Amygdala (tissue), 56 donors: ENCODE measurements at regions not wholly inside any gene's neighbourhood (a gene's known extent, or its start where the extent isn't known, plus 50 kb on each side); places are given as distances from the start of the nearest gene placed in this dataset.

Source experiments
- DNase-seq, 56 donors: peaks; one replicate each; lab custom pipeline; 2025; lab: John Stamatoyannopoulos, UW

DNA sequence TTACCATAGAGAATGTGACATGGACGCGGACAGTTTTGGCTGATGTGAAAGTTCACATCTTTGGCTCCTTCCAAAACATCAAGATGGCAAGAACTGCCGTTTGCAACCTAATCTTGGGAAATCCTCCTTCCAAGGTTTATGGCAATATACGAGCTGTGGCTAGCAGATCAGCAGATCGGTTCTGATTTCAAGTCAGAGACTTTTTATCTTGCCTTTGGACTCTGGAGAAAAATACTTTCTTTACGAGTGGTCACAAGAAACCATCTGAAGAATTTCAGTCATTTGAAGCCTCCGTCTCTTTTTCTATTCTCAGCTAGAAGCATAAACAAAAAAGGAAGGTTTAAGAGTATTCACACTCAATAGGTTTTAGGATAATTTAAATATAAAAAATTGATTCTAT is 153.5 kb upstream of the MEIS2 start:
- DNase-seq = no peak

DNA sequence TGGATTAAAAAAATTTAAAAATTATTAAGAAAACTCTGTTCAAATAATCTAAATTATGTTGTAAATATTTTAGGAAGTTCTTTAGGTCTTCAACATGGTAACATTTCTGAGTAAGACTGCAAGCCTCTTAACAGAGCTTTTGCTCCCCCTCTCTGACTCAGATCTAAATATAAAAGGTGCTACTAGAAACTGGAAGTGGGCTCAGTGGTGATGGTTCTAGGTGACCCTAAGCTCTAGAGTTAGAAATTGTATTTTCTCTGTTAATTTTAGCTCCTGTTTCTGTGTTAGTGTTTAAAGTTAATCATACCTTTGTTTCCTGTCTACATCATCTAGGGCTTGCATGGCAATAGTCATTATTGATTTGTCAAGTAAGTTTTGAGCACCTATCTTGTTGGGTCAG is 159.9 kb upstream of the MEIS2 start:
- no peak for DNase-seq

DNA sequence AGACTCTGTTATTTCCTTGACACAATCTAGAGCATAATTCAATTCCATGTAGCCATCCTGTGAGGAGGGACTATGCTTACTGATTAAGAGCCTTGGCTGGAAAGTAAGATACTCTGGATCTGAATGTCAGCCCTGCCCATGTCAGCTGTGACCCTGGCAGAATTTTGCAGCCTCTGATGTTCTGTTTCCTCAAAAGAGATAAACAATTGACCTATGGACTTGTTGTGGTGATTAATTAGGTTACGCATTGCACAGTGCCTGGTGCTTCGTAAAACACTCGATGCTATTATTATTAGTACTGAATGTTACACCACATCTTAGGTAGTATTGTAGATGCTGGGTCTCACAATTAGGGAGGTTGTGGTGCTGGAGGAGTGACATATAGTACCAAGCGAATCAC is 161.3 kb upstream of the MEIS2 start:
- no peak for DNase-seq

DNA sequence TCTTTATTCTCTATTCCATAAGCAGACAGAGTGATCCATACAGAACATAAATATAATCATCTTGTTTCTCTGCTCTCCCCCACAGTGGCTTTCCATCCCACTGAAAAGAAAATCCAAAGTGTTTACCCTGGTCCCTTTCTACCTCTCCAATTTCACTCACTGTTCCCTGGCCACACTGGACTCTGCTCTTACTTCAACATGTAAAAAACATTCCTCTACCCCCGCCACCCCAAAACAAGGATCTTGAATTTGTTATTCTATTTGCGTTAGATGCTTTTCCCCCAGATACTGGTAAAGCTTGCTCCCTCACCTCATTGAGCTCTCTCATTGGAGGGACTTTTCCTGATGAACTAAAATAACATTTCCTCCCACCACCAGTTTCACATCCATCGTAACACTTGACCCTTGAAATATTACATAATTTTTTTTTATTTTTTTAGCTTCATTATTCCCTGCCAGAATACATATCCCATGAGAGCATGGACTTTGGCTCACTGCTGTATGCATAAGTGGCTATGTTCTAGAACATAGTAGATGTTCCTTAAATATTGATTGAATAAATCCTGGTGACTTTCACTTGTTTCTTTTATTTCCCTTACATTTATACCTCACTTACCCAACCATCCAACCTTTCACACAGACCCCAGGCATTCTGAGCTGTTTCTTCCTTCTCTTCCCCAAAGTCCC is 162.7 kb upstream of the MEIS2 start:
- DNase-seq = no peak

DNA sequence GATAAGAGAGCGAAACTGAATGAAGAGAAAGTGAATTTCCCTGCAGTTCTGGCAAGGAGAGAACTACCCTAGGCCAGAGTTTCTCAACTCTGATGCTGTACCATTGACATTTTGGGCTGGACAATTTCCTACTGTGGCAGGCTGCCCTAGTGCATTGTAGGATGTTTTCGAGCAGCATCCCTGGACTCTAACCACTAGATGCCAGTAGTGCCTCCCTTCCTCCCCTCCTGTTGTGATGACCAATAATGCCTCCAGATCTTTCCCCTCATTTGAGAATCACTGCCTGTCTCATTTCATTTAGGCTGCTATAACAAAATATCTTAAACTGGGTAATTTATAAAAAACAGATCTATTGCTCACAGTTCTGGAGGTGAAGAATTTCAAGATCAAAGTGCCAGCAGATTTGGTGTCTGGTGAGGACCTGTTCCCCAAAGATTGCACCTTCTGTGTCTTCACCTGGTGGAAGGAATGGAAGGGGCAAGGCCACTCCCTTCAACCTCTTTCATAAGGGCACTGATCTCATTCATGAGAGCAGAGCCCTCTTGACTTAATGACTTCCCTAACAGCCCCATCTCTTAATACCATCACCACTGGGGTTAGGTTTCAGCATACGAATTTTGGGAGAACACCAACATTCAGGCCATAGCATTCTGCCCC is 188.9 kb upstream of the MEIS2 start:
- DNase-seq = peak in 1 of 56 donors; percentile 0

DNA sequence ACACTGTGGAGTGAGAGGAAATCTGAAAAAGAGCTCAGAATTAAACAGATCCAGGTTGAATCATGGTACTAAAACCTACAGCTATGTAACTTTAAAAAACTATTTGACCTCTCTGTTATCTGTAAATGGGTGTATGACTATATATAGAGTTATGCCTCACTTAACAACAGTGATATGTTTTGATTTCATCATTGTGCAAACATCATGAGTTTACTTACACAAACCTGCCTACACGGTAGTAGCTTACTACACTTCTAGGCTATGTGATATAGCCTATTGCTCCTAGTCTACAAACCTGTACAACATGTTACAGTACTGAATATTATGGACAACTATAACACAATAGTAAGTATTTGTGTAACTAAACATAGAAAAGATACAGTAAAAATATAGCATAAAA is 191.6 kb upstream of the MEIS2 start:
- no peak for DNase-seq

DNA sequence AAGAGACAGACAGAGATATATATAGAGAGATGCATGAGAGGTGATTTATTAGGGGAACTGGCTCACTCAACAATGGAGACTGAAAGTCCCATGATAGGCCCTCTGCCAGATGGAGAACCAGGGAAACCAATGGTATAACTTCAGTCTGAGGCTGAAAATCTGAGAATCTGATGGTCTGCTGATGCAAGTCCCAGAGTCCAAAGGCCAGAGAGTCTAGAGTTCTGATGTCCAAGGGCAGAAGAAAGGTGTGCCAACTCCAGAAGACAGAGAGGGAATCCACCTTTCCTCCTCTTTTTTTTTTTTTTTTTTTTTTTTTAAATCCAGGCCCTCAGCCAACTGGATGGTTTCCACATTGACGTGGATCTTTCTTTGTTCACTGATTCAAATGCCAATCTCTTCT is 197.9 kb upstream of the MEIS2 start:
- no peak for DNase-seq

DNA sequence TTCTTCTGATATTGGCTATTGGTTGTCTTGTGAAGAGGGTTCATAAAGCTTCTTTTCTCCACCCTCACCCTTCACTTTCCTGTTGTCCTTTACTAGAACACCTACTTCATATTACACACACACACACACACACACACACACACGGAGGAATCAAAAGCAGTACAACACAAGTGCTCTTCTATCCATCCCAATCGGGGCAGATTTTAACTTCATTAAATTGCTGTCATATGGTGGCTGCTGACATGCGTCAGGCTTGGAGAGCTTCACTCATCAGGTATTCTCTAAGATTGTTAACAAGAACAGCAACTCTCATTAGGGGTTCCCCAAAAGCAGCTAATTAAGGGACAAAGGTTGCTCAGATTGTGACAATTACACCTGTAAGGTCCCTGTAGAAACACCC is 239.1 kb upstream of the MEIS2 start:
- no peak for DNase-seq

DNA sequence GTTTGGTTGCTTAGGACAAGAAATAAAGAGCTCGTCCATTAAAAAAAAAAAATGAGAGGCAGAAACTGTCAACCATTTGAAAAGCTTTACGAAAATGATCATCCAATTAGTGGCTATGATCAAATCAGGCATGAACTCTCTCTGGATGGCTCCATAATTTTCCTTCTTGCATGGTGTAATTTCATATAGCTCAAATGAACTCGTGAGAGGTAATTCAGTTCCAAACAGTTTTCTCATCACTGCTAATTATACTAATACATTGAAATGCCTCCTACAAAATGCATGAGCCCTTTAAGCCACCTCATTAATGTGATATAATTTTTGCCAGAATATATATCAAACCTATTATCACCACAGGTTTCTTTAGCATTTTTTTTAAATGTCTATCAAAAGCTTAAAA is 239.5 kb upstream of the MEIS2 start:
- DNase-seq = no peak

DNA sequence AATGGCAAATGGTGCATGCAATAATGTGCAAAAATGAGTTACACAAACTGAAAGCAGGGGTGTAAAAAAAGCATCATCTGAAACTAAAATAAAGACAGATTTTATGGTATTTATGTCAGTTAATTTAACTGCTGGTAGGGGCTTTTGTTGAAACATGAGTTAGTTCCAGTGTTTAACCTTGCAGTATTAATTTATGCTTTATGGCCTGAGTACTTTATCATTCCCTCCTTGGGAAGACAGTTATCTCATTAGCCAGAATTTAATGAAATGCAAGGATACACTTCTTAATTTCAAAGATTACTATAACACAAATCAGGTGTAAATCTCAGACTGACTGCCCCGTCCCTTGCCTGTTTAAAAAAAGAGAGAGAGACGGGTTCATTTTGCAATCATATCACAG is 240.1 kb upstream of the MEIS2 start:
- no peak for DNase-seq

DNA sequence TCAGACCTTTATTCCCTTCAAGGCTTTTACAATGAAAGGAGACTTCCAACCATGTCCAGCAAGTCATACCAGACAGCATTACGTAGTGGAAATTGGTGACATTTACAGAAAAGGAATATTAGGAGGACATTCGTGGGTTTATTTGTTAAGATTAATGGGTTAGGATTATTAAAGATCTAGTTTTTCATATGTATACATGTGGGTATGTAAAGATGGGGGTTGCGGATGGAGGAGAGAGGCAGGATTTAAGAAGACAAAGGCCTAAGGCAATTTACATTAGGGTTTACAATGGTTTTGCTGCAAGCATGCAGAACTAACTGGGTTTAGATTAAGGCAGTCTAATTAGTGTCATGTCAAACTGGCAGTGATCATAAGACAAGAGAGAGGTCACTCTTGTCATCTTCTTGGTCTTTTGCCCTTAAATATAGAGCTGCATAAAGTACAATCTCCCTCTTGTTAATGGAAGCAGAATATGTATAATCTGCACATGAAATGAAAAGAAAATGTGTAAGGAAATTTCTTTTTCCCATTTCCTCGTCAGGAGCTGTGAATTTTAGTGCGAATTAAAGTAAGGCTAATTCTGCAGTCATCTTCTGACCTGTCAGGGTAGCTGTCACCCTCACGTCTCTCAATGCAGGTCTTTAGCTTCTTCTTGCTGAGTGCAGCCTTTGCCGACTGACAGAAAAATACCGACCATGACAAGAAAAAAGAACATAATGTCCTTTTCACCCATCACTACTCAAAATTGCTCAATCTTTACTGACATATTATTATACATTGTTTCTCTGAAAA is 258.9 kb upstream of the MEIS2 start:
- no peak for DNase-seq

DNA sequence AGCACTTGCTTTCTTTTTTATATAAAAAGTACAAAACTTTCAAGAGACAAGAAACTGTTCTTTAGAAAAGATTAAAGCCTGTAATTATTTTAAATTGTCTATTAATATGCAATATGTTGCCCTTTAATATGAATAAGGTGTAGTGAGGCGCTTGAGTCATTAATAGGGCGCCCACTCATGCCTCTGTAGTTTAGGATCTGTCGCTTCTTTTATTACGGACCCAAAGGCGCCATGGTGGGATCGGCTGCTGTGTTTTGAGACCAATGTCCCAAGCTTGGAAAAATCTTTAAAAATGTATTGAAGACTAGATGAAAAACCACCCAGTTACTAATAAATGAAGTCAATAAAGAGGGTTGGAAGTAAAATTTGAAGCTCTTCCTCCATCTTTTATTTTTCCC is 259.5 kb upstream of the MEIS2 start:
- DNase-seq = no peak

DNA sequence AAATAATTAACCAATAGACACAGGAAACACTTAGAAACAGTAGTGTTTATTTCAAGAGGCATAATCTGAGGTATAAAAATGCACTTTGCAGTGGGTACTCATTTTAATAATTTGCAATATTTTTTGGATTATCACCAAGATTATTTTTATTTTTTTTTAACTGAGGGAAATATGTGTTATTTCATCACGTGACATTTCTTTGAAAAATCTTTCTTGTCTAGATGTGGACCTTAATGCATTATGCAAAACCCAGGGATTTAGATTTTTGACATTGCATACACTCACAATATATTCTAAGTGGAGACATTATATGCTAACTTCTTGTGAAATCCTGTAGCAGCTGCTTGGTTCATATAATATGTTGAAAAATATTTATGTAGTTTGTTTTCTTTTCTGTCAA is 260.4 kb upstream of the MEIS2 start:
- no peak for DNase-seq

DNA sequence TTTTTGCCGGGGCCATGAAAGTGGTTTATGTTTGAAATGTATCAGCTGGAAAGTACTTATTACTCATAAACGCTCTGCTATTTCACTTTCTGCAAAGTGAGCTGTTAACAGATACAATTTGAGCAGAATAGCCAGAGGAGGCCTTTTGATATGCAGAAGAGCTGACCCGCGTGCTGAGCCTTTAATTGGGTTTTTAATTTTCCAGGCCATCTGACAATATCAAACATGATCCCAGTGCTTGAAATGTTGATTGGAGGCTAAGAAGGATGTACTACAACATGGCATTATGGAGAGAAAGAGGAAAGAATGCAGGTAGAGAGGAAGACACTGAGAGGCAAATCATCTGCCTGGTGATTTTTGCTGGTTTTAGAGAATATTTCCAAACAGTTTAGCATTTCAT is 261.3 kb upstream of the MEIS2 start:
- no peak for DNase-seq

DNA sequence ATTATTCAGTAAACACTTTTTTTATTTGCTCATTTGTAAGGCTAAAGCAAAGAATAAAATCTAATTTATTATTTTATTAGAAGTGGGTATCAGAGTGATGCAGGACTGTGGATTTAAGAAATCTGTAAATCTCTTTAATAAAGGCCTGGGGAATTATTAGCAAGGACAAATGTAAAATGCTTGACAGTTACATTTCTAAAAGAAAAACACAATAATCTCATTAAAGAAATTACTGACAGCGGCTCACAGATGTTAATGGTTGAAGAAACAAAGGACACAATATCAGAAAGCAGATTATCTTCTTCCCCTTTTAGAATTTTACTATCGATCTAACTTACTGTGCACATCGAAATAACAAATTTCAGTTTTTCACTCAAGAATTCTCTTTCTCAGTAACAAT is 262.1 kb upstream of the MEIS2 start:
- no peak for DNase-seq

DNA sequence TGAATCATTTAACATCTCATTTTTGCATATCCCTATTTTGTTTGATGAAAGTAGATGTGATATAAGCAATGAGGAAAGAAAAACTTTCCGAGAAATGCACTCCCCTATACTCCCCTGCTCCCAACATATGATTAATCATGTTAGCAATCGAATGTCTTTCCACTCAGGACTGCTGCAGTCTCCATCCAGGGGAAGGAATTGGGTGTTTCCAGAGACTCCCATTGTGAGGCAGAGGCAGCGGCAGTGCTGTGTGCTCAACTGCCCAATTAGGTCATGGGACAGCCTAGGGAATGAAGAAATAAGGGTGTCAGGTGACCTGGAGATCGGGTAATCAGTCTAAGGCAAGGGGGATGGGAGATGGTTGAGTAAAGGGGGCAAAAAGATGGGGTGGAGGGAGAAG is 268.6 kb upstream of the MEIS2 start:
- no peak for DNase-seq

DNA sequence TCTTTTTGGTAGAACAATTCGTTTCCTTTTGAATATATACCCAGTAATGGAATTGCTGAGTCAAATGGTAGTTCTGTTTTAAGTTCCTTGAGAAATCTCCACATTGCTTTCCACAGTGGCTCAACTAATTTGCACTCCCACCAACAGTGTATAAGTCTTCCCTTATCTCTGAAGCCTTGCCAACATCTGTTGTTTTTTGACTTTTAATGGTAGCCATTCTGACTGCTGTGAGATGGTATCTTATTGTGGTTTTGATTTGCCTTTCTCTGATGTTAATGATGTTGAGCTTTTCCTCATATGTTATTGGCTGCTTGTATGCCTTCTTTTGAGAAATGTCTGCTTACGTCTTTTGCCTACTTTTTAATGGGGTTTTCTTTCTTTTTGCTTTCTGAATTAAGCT is 270.6 kb upstream of the MEIS2 start:
- DNase-seq = no peak

DNA sequence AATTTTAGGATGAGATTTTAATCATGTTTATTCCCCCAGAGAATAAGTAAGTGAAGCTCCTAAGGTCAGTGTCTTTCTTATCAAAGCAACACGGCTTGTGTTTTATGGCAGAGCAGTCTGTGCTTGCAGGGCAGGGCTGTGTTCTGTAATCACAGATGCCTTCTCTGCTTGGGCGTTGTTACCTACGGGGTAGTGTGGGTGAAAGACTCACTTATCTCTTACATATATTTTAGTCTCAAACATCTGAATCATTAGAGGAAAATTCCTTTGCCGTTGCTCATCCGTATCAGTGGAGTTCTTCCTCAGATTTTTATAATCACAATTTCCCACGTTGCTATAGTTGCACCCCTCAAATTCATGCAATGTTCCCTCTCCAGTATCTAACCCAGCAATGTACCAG is 271.7 kb upstream of the MEIS2 start:
- DNase-seq = peak in 3 of 56 donors; percentile 1

DNA sequence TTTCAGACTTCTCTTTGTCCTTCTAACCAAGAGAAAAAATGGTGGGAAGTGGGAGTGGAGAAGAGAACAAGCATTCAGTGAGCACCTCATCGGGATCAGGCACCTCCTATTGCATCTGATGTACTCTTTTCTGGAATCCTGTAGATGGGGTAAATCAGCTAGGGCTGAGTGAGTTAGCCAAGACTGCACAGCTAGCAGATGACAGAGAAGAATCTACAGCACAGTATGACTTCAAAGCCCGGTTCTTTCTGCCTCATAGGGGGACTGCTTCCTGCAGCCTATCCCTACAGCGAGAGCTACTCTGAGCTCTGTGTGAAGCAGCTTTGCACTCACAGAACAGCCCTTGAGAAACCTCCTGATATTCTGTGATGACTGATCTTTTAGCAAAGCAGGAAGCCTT is 275.2 kb upstream of the MEIS2 start:
- DNase-seq = no peak

DNA sequence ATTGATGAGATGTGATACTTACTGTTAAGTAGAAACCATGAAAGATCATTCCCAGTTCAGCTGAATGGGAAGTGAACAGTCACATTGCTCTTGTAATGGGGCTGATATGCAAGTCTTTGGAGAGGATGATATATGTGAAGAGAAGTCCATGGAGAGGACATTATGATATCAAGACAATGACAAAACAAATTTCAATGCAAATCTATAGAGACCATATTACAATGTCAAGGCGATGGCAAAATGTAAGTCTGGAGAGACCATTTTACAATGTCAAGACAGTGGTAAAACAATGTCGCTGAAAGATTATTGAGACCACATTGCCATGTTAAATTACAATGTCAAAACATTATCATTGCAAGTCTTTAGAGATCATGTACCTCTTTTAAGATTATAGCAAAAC is 277.1 kb upstream of the MEIS2 start:
- DNase-seq = no peak

DNA sequence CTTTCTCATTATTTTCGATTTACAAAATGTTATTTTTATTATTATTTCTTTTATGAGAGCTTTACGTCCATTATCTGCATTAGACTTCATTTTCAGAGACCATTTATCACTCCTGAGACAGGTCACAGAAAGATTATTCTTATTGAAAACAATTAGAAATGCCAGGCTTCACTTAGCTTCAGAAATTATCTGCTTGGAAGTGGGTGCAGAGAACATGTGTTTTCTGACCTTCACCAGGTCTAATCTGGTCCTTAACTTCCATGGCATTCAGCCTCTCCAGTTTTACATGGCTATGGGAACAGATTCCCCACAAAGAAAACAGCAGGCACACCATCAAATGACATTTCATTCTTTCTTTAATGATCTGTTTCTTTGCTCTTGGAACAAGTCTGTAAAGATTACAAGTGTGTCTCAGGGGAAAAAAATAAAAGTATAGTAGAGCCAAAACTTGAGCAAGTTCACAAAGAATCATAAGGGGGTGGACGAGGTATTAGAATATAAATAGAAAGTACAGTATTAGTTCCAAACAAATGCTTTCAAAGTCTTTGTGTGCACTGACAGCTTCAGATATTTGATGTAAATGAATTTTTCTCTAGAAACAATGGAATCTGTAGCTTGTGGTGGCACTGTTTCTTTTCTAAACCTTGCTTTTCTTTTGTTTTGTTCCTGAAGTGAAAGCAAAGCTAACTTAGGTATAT is 294.2 kb upstream of the MEIS2 start:
- DNase-seq = no peak
